Colonic mucosa (tissue), 4 donors: ENCODE measurements at regions not wholly inside any gene's neighbourhood (a gene's known extent, or its start where the extent isn't known, plus 50 kb on each side); places are given as distances from the start of the nearest gene placed in this dataset.
"Not testable (repeated sequence)": the region's sequence is repeated elsewhere in the genome, so short reads cannot be mapped to it uniquely, and the experiment has no call there.

Source experiments
- DNase-seq: peaks from one replicate; pipeline ENCODE4 v3.0.0-alpha.2; 2020
- H3K27ac ChIP-seq: fragments of 200-600 bp; one replicate; pipeline ENCODE4 v1.8.0; 2021
- H3K27me3 ChIP-seq: fragments of 200-600 bp; one replicate; pipeline ENCODE4 v1.8.0; 2021
- H3K36me3 ChIP-seq: fragments of 200-600 bp; one replicate; pipeline ENCODE4 v1.8.0; 2021
- H3K4me1 ChIP-seq: fragments of 200-600 bp; one replicate; pipeline ENCODE4 v1.8.0; 2021; ENCODE audit warnings: mild to moderate bottlenecking
- H3K4me3 ChIP-seq: fragments of 200-600 bp; one replicate; pipeline ENCODE4 v1.8.0; 2021
- H3K9ac ChIP-seq, 2 donors: one replicate each; pipeline ENCODE4 v1.7.0; 2013; ENCODE audit warnings: control low read depth in 2 of 2, low read depth in 2 of 2, low read length in 2 of 2
- H3K9me3 ChIP-seq: fragments of 200-600 bp; one replicate; pipeline ENCODE4 v1.8.0; 2021
- CTCF ChIP-seq: fragments of 200-600 bp; IDR thresholded peaks from one replicate; pipeline ENCODE4 v1.8.0; 2022; ENCODE audit warnings: antibody characterized with exemption, mild to moderate bottlenecking
- intact Hi-C: fragments of 100-400 bp; cut with DNase I; formaldehyde crosslinking; loops from one replicate; pipeline ENCODE4 v1.14.1; 2022
- donor health status: healthy.
- donor health status: DM: no; HTN: no; CAD: no.
- donor health status: DM: no; HTN: no; CAD: no.

- Histone ChIP-seq H3K36me3 (no peaks in the 10 kb centered on the region), H3K27me3 (no peaks in the 10 kb centered on the region), H3K9ac (no peak overlapping the region), H3K27ac (no peak overlapping the region), H3K9me3 (no peaks in the 10 kb centered on the region), H3K4me3 (no peak overlapping the region), H3K4me1 (no peaks in the 10 kb centered on the region)
- intact Hi-C loops = no loop called here
- DNase-seq = no peak
- TF ChIP-seq CTCF = no peak
These were observed 129.8 kb downstream of the ZNF280B start for GRCh38 chr22:22378446-22379415.

- H3K4me1 ChIP-seq = no peaks in the 10 kb centered on the region
- no peak overlapping the region for H3K9ac ChIP-seq
- no peak for TF ChIP-seq CTCF
- no peak overlapping the region for H3K27ac ChIP-seq
- no peaks in the 10 kb centered on the region for H3K27me3 ChIP-seq
- H3K4me3 ChIP-seq = no peak overlapping the region
- no peaks in the 10 kb centered on the region for H3K9me3 ChIP-seq
- DNase-seq = no peak
- intact Hi-C loops = no loop called here
- no peaks in the 10 kb centered on the region for H3K36me3 ChIP-seq
These were observed 128.2 kb downstream of the ZNF280B start for GRCh38 chr22:22380098-22381030.

GRCh38 chr22:22381292-22381691, 127.2 kb downstream of the ZNF280B start:
- H3K9ac ChIP-seq, H3K27me3 ChIP-seq, H3K4me3 ChIP-seq, H3K27ac ChIP-seq, intact Hi-C loops, DNase-seq, H3K4me1 ChIP-seq, H3K36me3 ChIP-seq, H3K9me3 ChIP-seq: not testable (repeated sequence)

GRCh38 chr22:22384267-22384666, 124.3 kb downstream of the ZNF280B start:
- Histone ChIP-seq H3K36me3 (no peaks in the 10 kb centered on the region), H3K27me3 (no peaks in the 10 kb centered on the region), H3K4me1 (no peaks in the 10 kb centered on the region), H3K9ac (no peak overlapping the region), H3K9me3 (no peaks in the 10 kb centered on the region), H3K4me3 (no peak overlapping the region), H3K27ac (no peak overlapping the region)
- intact Hi-C loops = no loop called here
- no peak for TF ChIP-seq CTCF
- DNase-seq = no peak

GRCh38 chr22:22384668-22385244, 123.8 kb downstream of the ZNF280B start:
- no peak for TF ChIP-seq CTCF
- H3K9ac ChIP-seq = no peak overlapping the region
- DNase-seq = no peak
- H3K36me3 ChIP-seq = no peaks in the 10 kb centered on the region
- no peaks in the 10 kb centered on the region for H3K9me3 ChIP-seq
- H3K4me3 ChIP-seq = no peak overlapping the region
- H3K27me3 ChIP-seq = no peaks in the 10 kb centered on the region
- H3K4me1 ChIP-seq = no peaks in the 10 kb centered on the region
- no peak overlapping the region for H3K27ac ChIP-seq
- intact Hi-C loops = no loop called here
